Liver (tissue), 3 donors: ENCODE measurements at regions not wholly inside any gene's neighbourhood (a gene's known extent, or its start where the extent isn't known, plus 50 kb on each side); places are given as distances from the start of the nearest gene placed in this dataset.

ENCODE experiments used
- CTCF ChIP-seq: fragments of 150-350 bp; IDR thresholded peaks from 2 replicates; pipeline ENCODE4 v1.5.1; 2017; ENCODE audit warnings: improper control_type of control experiment, low read depth, low read length; ENCODE audit not compliant: missing input control
- GABPA ChIP-seq, 2 donors: IDR thresholded peaks in 1 of 2; conservative IDR thresholded peaks in 1 of 2; 2 replicates each; pipeline ENCODE4 v1.6.1; 2016; ENCODE audit warnings: antibody characterized with exemption in 2 of 2, mild to moderate bottlenecking in 1 of 2, moderate library complexity in 1 of 2
- TF ChIP-seq, protein P1 (sequence below): IDR thresholded peaks from 2 replicates; pipeline ENCODE4 v1.6.1; 2016; ENCODE audit warnings: antibody characterized with exemption
- donor health status: healthy.
- donor health status: healthy.

- TF ChIP-seq GABPA (IDR thresholded peaks at IDR 0.05 in 1 of 2, conservative IDR thresholded peaks at IDR 0.05 in 1 of 2) (no peak), CTCF (no peak)
- TF ChIP-seq, protein P1, sequence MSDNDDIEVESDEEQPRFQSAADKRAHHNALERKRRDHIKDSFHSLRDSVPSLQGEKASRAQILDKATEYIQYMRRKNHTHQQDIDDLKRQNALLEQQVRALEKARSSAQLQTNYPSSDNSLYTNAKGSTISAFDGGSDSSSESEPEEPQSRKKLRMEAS, result no peak
Measured at GRCh38 chr11:129289350-129290040, 86.2 kb upstream of the BARX2 start.
